Neuronal stem cell (in vitro differentiated cells): ENCODE measurements at regions not wholly inside any gene's neighbourhood (a gene's known extent, or its start where the extent isn't known, plus 50 kb on each side); places are given as distances from the start of the nearest gene placed in this dataset.
"Not testable (repeated sequence)": the region's sequence is repeated elsewhere in the genome, so short reads cannot be mapped to it uniquely, and the experiment has no call there.

ENCODE experiments used
- DNase-seq: peaks from one replicate; pipeline ENCODE4 v3.0.0-alpha.2; 2013; ENCODE audit warnings: low spot score
- H2AFZ ChIP-seq: one replicate; pipeline ENCODE4 v1.6.1; 2013; ENCODE audit warnings: mild to moderate bottlenecking, low read length, inconsistent platforms
- H2AK5ac ChIP-seq: 2 replicates; pipeline ENCODE4 v1.6.1; 2013; ENCODE audit warnings: low read depth, mild to moderate bottlenecking, inconsistent platforms, low read length, moderate library complexity, mixed read lengths
- H2BK120ac ChIP-seq: 2 replicates; pipeline ENCODE4 v1.6.1; 2013; ENCODE audit warnings: low read depth, mild to moderate bottlenecking, inconsistent platforms, low read length, moderate library complexity, mixed read lengths
- H2BK12ac ChIP-seq: one replicate; pipeline ENCODE4 v1.6.1; 2013; ENCODE audit warnings: low read length, inconsistent platforms
- H2BK15ac ChIP-seq: 2 replicates; pipeline ENCODE4 v1.6.1; 2013; ENCODE audit warnings: mild to moderate bottlenecking, low read length, inconsistent platforms, mixed read lengths
- H2BK5ac ChIP-seq: one replicate; pipeline ENCODE4 v1.6.1; 2013; ENCODE audit warnings: inconsistent platforms, mild to moderate bottlenecking, low read length, moderate library complexity
- H3K14ac ChIP-seq: one replicate; pipeline ENCODE4 v1.6.1; 2013; ENCODE audit warnings: low read length, inconsistent platforms
- H3K18ac ChIP-seq: 2 replicates; pipeline ENCODE4 v1.6.1; 2013; ENCODE audit warnings: low read length, inconsistent platforms
- H3K23ac ChIP-seq: 2 replicates; pipeline ENCODE4 v1.6.1; 2013; ENCODE audit warnings: low read depth, mild to moderate bottlenecking, mixed read lengths, low read length, inconsistent platforms; ENCODE audit not compliant: poor library complexity
- H3K27ac ChIP-seq: replicated peaks from 3 replicates; pipeline ENCODE4 v1.5.1; 2013; ENCODE audit warnings: low read length, inconsistent platforms
- H3K27me3 ChIP-seq, 3 experiments: 2 replicates each; pipeline ENCODE4 v1.6.1; 2013; ENCODE audit warnings: low read length in 3 of 3, mild to moderate bottlenecking in 2 of 3, inconsistent platforms in 1 of 3, low read depth in 1 of 3, mixed read lengths in 1 of 3, moderate library complexity in 1 of 3; ENCODE audit not compliant: control insufficient read depth in 3 of 3, insufficient read depth in 3 of 3
- H3K36me3 ChIP-seq, 2 donors: replicated peaks in 1 of 2; 2 replicates each; pipeline ENCODE4 v1.6.1; 2013; ENCODE audit warnings: low read length in 2 of 2; ENCODE audit not compliant: control insufficient read depth in 2 of 2, insufficient read depth in 2 of 2
- H3K4ac ChIP-seq: 2 replicates; pipeline ENCODE4 v1.6.1; 2013; ENCODE audit warnings: inconsistent platforms, mild to moderate bottlenecking, low read length, moderate library complexity
- H3K4me1 ChIP-seq, 2 donors: 1 replicate in 1 of 2; 2 replicates in 1 of 2; pipeline ENCODE4 v1.6.1; 2013; ENCODE audit warnings: low read length in 2 of 2, low read depth in 1 of 2; ENCODE audit not compliant: control insufficient read depth in 2 of 2, insufficient read depth in 1 of 2
- H3K4me2 ChIP-seq: one replicate; pipeline ENCODE4 v1.6.1; 2013; ENCODE audit warnings: mild to moderate bottlenecking, low read length, inconsistent platforms; ENCODE audit not compliant: insufficient read depth, poor library complexity, severe bottlenecking
- H3K4me3 ChIP-seq, 2 donors: 2 replicates each; pipeline ENCODE4 v1.5.1; 2013; ENCODE audit warnings: low read length in 2 of 2, mild to moderate bottlenecking in 2 of 2, inconsistent platforms in 1 of 2, moderate library complexity in 1 of 2
- H3K79me1 ChIP-seq: one replicate; pipeline ENCODE4 v1.6.1; 2013; ENCODE audit warnings: low read depth, mild to moderate bottlenecking, inconsistent platforms, low read length, moderate library complexity
- H3K9ac ChIP-seq: one replicate; pipeline ENCODE4 v1.6.1; 2013; ENCODE audit warnings: mild to moderate bottlenecking, low read depth, low read length, inconsistent platforms; ENCODE audit not compliant: poor library complexity
- H3K9me3 ChIP-seq, 2 donors: replicated peaks in 1 of 2; 2 replicates each; pipeline versions ENCODE3 to v1.6.1; 2013; ENCODE audit warnings: low read length in 2 of 2, mild to moderate bottlenecking in 2 of 2, inconsistent platforms in 1 of 2, low read depth in 1 of 2, mixed read lengths in 1 of 2, moderate library complexity in 1 of 2; ENCODE audit not compliant: control insufficient read depth in 2 of 2, insufficient read depth in 1 of 2
- H4K8ac ChIP-seq: one replicate; pipeline ENCODE4 v1.6.1; 2013; ENCODE audit warnings: low read depth, mild to moderate bottlenecking, inconsistent platforms, low read length, moderate library complexity
- H4K91ac ChIP-seq: one replicate; pipeline ENCODE4 v1.6.1; 2013; ENCODE audit warnings: low read length, low read depth, mild to moderate bottlenecking, inconsistent platforms; ENCODE audit not compliant: poor library complexity
- WGBS, 2 donors: extraction: QIAGEN DNeasy Blood & Tissue Kit; methylation state at CpG; one replicate each; pipeline ENCODE4 v1.1.7; 2013; ENCODE audit warnings: missing lambda C conversion rate in 2 of 2, mixed read lengths in 1 of 2; ENCODE audit not compliant: insufficient read length in 2 of 2, insufficient replicate concordance in 1 of 2; ENCODE audit errors: extremely low coverage in 2 of 2; 5-methylcytosine and 5-hydroxymethylcytosine counted together

DNA sequence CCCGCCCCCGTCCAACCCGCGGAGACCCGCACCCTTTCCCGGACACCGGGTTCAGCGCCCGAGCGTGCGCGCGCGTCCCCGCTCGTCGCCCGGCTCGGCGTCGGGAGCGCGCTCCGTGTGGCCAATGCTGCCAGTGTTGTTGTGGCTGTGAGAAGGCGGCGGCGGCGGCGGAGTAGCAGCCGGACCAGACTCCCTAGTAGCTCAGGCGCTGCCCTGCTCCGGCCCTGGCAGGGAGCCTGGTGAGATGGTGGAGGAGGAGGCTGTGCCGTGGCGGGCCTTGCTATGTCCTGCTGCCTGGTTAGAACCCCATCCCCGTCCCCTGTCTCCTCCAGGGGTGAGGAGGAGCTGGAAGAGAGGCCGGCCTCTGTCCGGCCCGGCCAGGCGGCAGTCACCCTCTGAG, 553.2 kb downstream of the TUBA3C start:
- H2BK12ac ChIP-seq: no peak overlapping the region
- no peak overlapping the region for H3K4ac ChIP-seq
- WGBS, 2 donors: no CpG with 5 or more reads among the region's 39 CpGs
- no peak for DNase-seq
- H2AK5ac ChIP-seq: no peak overlapping the region
- no peak overlapping the region for H3K9ac ChIP-seq
- H2BK5ac ChIP-seq: no peak overlapping the region
- no peak overlapping the region for H2BK120ac ChIP-seq
- no peak overlapping the region for H4K8ac ChIP-seq
- no peaks in the 10 kb centered on the region for H3K36me3 ChIP-seq
- no peaks in the 10 kb centered on the region for H3K27me3 ChIP-seq
- H3K23ac ChIP-seq: no peak overlapping the region
- no peaks in the 10 kb centered on the region for H3K4me1 ChIP-seq
- H3K18ac ChIP-seq: no peak overlapping the region
- no peak overlapping the region for H2BK15ac ChIP-seq
- no peak overlapping the region for H3K4me3 ChIP-seq
- no peak overlapping the region for H3K14ac ChIP-seq
- H3K4me2 ChIP-seq: no peak overlapping the region
- no peaks in the 10 kb centered on the region for H3K79me1 ChIP-seq
- H3K27ac ChIP-seq: no peak overlapping the region
- H2AFZ ChIP-seq: no peak overlapping the region
- no peak overlapping the region for H4K91ac ChIP-seq
- H3K9me3 ChIP-seq: no peaks in the 10 kb centered on the region

DNA sequence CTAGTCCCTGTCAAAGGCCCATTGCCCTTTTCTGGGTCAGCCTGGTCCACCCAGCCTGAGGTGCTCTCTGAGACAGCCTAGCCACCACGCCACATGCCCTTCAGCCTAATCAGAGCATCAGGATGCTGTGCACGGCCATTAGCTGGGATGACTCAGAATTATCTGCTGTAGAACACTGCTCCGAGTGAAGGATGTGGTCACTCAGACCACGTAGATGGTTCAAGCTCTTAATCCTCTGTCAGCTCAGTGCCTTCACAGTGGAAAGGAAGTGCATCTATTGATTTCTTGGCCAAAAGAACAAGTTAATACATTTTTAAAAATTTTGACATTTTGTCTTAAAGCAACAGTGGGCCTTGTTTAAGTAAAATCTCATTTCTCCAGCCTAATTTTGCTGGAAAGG, 557.6 kb downstream of the TUBA3C start:
- not testable (repeated sequence) for H3K4ac ChIP-seq, H3K23ac ChIP-seq, H4K91ac ChIP-seq, H3K4me3 ChIP-seq, H3K27ac ChIP-seq, H3K14ac ChIP-seq, H2AFZ ChIP-seq, H3K27me3 ChIP-seq, H2BK120ac ChIP-seq, H3K79me1 ChIP-seq, H3K18ac ChIP-seq, H3K9ac ChIP-seq, H3K4me1 ChIP-seq, H3K4me2 ChIP-seq, H3K36me3 ChIP-seq, H2BK15ac ChIP-seq, H2BK12ac ChIP-seq, DNase-seq, H3K9me3 ChIP-seq, H4K8ac ChIP-seq, H2AK5ac ChIP-seq, H2BK5ac ChIP-seq
- no CpG with 5 or more reads among the region's 4 CpGs for WGBS, 2 donors

DNA sequence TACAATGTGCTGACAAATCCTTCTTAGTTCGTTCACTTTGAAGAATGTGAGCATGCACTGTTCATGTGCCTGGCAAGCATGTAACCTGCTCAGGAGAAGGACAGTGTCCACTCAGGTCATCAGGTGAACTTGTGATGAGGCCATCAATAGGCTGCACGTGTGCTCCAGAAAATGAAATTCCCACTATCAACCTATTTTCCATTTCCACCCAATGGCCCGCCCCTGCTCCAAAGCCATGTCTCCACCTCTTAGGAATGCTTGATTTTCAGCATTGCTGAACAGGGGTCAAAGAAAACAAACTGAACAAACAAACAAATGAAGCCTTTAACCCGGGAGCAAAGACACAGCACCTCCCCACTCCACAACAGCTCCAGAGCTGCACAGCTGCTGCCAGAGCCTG, 563.2 kb downstream of the TUBA3C start:
- not testable (repeated sequence) for DNase-seq, H2AFZ ChIP-seq, H2BK15ac ChIP-seq, H3K4me2 ChIP-seq, H3K9me3 ChIP-seq, H4K91ac ChIP-seq, H2BK120ac ChIP-seq, H3K4me1 ChIP-seq, H3K23ac ChIP-seq, H3K4me3 ChIP-seq, H3K27me3 ChIP-seq, H3K79me1 ChIP-seq, H3K14ac ChIP-seq, H3K36me3 ChIP-seq, H4K8ac ChIP-seq, H2BK5ac ChIP-seq, H2AK5ac ChIP-seq, H2BK12ac ChIP-seq, H3K4ac ChIP-seq, H3K18ac ChIP-seq, H3K9ac ChIP-seq, H3K27ac ChIP-seq
- WGBS, 2 donors: no CpG with 5 or more reads among the region's 4 CpGs

DNA sequence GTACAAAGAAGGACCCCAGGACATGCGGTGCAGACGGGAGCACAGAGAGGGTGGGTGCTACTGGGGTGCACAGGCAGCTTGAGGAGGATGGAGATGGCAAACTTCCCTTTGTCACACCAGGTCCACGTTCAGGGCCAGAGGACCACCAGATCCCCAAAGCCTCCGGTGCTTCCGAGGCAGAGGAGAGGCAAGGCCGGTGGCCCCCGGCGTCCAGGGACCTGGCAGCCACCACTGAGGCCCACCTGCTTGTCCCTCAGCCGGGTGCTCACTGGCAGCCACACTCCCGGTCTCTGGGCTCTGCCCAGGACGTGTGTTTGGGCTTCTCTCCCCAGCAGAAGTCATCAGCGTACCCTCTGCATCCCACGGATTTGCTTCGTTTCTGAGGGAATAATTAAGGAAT, 571.1 kb downstream of the TUBA3C start:
- WGBS, 2 donors: no CpG with 5 or more reads among the region's 14 CpGs
- H2BK120ac ChIP-seq, H2AFZ ChIP-seq, H3K23ac ChIP-seq, H3K79me1 ChIP-seq, H3K14ac ChIP-seq, H2AK5ac ChIP-seq, H3K27ac ChIP-seq, H3K4me3 ChIP-seq, H3K36me3 ChIP-seq, H2BK12ac ChIP-seq, H2BK15ac ChIP-seq, H4K91ac ChIP-seq, H3K9ac ChIP-seq, H3K4me1 ChIP-seq, H4K8ac ChIP-seq, H2BK5ac ChIP-seq, H3K27me3 ChIP-seq, DNase-seq, H3K4ac ChIP-seq, H3K18ac ChIP-seq, H3K9me3 ChIP-seq, H3K4me2 ChIP-seq: not testable (repeated sequence)
